ENCODE measurements at regions not wholly inside any gene's neighbourhood (a gene's known extent, or its start where the extent isn't known, plus 50 kb on each side); places are given as distances from the start of the nearest gene placed in this dataset.
"Not testable (repeated sequence)": the region's sequence is repeated elsewhere in the genome, so short reads cannot be mapped to it uniquely, and the experiment has no call there.

GRCh38 chr7:109460296-109460695, 890.6 kb downstream of the DNAJB9 start:
- TF ChIP-seq POLR2A (IDR thresholded peaks at IDR 0.05) = no peak
- TF ChIP-seq, protein P1, sequence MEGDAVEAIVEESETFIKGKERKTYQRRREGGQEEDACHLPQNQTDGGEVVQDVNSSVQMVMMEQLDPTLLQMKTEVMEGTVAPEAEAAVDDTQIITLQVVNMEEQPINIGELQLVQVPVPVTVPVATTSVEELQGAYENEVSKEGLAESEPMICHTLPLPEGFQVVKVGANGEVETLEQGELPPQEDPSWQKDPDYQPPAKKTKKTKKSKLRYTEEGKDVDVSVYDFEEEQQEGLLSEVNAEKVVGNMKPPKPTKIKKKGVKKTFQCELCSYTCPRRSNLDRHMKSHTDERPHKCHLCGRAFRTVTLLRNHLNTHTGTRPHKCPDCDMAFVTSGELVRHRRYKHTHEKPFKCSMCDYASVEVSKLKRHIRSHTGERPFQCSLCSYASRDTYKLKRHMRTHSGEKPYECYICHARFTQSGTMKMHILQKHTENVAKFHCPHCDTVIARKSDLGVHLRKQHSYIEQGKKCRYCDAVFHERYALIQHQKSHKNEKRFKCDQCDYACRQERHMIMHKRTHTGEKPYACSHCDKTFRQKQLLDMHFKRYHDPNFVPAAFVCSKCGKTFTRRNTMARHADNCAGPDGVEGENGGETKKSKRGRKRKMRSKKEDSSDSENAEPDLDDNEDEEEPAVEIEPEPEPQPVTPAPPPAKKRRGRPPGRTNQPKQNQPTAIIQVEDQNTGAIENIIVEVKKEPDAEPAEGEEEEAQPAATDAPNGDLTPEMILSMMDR (IDR thresholded peaks at IDR 0.05) = no peak
- intact Hi-C loops (cut with DNase I; ENCODE audit: low total_unique reads) = no loop called here
- no peak for DNase-seq (ENCODE audit: low spot score in 2 of 2)
- H3K4me3 ChIP-seq (ENCODE audit: low read depth, poor library complexity, severe bottlenecking) = no peak overlapping the region
- WGBS, 2 donors = 87 to 90% methylated on average over 2 of the region's 2 CpGs

DNA sequence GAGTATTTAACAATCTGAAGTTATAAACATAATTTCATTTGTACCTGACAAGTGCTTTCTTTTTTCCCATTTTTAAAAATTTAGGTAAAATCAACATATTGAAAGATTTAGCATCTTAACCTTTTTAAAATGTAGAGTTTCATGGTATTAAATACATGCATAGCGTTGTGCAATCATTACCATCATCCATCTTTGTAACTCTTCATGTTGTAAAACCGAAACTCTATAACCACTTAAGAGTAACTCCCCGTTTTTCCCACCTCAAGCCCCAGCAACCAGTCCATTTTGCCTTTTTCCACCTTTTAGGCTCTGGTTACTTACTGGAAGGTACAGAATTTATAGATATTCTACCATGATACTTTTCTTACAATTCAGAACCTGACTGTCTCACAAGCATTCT, 892.5 kb downstream of the DNAJB9 start:
- no peak for TF ChIP-seq POLR2A (IDR thresholded peaks at IDR 0.05)
- TF ChIP-seq, protein P1 (IDR thresholded peaks at IDR 0.05) = no peak

DNA sequence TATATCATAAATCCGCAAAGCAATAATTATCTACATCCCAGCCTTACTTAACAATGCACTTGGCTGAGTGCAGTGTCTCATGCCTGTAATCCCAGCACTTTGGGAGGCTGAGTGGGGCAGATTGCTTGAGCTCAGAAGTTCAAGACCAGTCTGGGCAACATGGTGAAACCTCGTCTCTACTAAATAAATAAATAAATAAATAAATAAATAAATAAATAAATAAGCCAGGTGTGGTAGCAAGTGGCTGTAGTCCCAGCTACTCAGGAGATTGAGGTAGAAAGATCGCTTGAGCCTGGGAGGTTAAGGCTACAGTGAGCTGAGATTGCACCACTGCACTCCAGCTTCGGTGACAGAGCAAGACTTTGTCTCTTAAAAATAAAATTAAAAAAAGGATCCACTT, 898.1 kb downstream of the DNAJB9 start:
- intact Hi-C loops (cut with DNase I; ENCODE audit: low total_unique reads); H3K4me3 ChIP-seq (ENCODE audit: low read depth, poor library complexity, severe bottlenecking); DNase-seq (ENCODE audit: low spot score in 2 of 2): not testable (repeated sequence)
- WGBS, 2 donors = 66 to 93% methylated on average over 4 of the region's 4 CpGs

More for the DNA sequence above, 892.5 kb downstream of the DNAJB9 start:
- WGBS, 2 donors = 83 to 87% methylated on average over 3 of the region's 3 CpGs
- intact Hi-C loops (cut with DNase I; ENCODE audit: low total_unique reads) = no loop called here
- no peak for DNase-seq (ENCODE audit: low spot score in 2 of 2)
- no peak overlapping the region for H3K4me3 ChIP-seq (ENCODE audit: low read depth, poor library complexity, severe bottlenecking)

- H3K4me3 ChIP-seq (ENCODE audit: low read depth, poor library complexity, severe bottlenecking) = no peak overlapping the region
- DNase-seq (ENCODE audit: low spot score in 2 of 2) = no peak
- intact Hi-C loops (cut with DNase I; ENCODE audit: low total_unique reads) = no loop called here
- WGBS, 2 donors = 93 to 96% methylated on average over 1 of the region's 1 CpG
- TF ChIP-seq, protein P1 (IDR thresholded peaks at IDR 0.05) = no peak
- no peak for TF ChIP-seq POLR2A (IDR thresholded peaks at IDR 0.05)
These were observed 903.5 kb downstream of the DNAJB9 start for GRCh38 chr7:109473172-109473571.

DNA sequence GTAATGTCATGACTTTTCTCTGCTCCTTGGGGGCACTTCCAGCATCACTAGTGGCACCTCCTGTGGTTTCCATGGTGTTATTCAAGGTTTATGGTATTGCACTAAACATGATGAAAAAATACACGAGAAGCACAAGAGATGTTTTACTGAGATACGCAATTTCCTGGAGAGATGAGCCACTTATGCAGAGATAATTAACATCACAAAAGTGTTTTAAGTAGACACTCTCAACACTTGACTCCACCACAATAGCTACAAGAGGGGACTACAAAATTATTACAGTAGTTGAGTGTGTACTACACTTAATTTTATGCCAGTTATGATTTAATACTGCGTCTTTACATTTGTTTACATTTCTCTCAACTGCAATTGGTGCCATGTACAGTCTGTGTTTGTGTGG, 906.7 kb downstream of the DNAJB9 start:
- 87% methylated on average over 3 of the region's 3 CpGs for WGBS, 2 donors
- H3K4me3 ChIP-seq (ENCODE audit: low read depth, poor library complexity, severe bottlenecking) = no peak overlapping the region
- TF ChIP-seq, protein P1 (IDR thresholded peaks at IDR 0.05) = no peak
- TF ChIP-seq POLR2A (IDR thresholded peaks at IDR 0.05) = no peak
- intact Hi-C loops (cut with DNase I; ENCODE audit: low total_unique reads) = no loop called here
- DNase-seq (ENCODE audit: low spot score in 2 of 2) = no peak

DNA sequence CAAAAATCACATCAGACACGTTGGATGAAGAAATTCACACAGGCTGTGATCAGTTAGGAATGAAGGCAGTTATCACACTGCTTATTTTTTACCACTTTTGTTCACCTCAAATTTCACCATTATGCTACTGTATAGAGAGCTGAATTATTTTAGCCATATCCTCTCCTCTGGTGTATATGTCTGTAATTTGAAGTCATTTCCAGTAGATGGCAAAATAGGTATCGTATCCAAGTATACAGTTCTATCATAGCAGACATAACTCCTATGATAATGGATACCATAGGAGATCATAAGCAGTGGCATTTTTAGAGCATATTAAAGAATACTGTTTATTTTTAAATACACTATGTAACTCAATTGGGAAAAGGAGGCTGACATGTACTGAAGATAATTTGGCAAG, 909.7 kb downstream of the DNAJB9 start:
- no peak for TF ChIP-seq POLR2A (IDR thresholded peaks at IDR 0.05)
- TF ChIP-seq, protein P1 (IDR thresholded peaks at IDR 0.05) = no peak
- no peak overlapping the region for H3K4me3 ChIP-seq (ENCODE audit: low read depth, poor library complexity, severe bottlenecking)
- WGBS, 2 donors = 41 to 49% methylated on average over 2 of the region's 2 CpGs
- intact Hi-C loops (cut with DNase I; ENCODE audit: low total_unique reads) = no loop called here
- no peak for DNase-seq (ENCODE audit: low spot score in 2 of 2)

DNA sequence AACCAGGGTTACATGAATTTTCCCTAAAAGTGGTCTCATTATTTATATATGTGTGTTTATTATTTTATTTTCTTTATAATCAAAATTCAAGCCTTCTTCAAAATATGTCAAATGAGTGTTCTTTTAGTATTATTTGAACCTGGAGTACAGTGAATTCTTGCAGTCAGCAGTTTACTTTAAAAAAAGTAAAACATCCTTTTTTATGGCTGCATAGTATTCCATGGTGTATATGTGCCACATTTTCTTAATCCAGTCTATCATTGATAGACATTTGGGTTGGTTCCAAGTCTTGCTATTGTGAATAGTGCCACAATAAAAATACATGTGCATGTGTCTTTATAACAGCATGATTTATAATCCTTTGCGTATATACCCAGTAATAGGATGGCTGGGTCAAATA, 920.9 kb downstream of the DNAJB9 start:
- DNase-seq (ENCODE audit: low spot score in 2 of 2); intact Hi-C loops (cut with DNase I; ENCODE audit: low total_unique reads); H3K4me3 ChIP-seq (ENCODE audit: low read depth, poor library complexity, severe bottlenecking): not testable (repeated sequence)
- WGBS, 2 donors = 93 to 97% methylated on average over 1 of the region's 1 CpG

Data from lower leg skin (tissue), 4 donors.